Mesendoderm (in vitro differentiated cells): ENCODE measurements at regions not wholly inside any gene's neighbourhood (a gene's known extent, or its start where the extent isn't known, plus 50 kb on each side); places are given as distances from the start of the nearest gene placed in this dataset.

ENCODE experiments used
- DNase-seq: peaks from one replicate; pipeline ENCODE4 v3.0.0; 2013
- H2AK5ac ChIP-seq: 2 replicates; pipeline ENCODE4 v1.6.1; 2013; ENCODE audit warnings: low read length, inconsistent platforms
- H2BK120ac ChIP-seq: 2 replicates; pipeline ENCODE4 v1.6.1; 2013; ENCODE audit warnings: low read depth, mild to moderate bottlenecking, low read length, moderate library complexity, mixed read lengths
- H2BK15ac ChIP-seq: replicated peaks from 2 replicates; pipeline ENCODE4 v1.6.1; 2013; ENCODE audit warnings: low read depth, mild to moderate bottlenecking, moderate library complexity
- H2BK5ac ChIP-seq: 2 replicates; pipeline ENCODE4 v1.6.1; 2013; ENCODE audit warnings: low read length, inconsistent platforms
- H3K18ac ChIP-seq: 2 replicates; pipeline ENCODE4 v1.6.1; 2013; ENCODE audit warnings: mild to moderate bottlenecking, low read length, mixed read lengths
- H3K23ac ChIP-seq: one replicate; pipeline ENCODE4 v1.6.1; 2013; ENCODE audit warnings: low read length
- H3K27ac ChIP-seq: 2 replicates; pipeline ENCODE4 v1.5.1; 2013; ENCODE audit warnings: low read depth, mild to moderate bottlenecking, inconsistent platforms, low read length, moderate library complexity
- H3K27me3 ChIP-seq: 2 replicates; pipeline ENCODE4 v1.6.1; 2013; ENCODE audit warnings: low read length, control low read depth, mild to moderate bottlenecking, inconsistent platforms; ENCODE audit not compliant: insufficient read depth, poor library complexity
- H3K36me3 ChIP-seq: 2 replicates; pipeline ENCODE4 v1.6.1; 2013; ENCODE audit warnings: low read length, inconsistent platforms; ENCODE audit not compliant: control insufficient read depth, insufficient read depth
- H3K4ac ChIP-seq: one replicate; pipeline ENCODE4 v1.6.1; 2013; ENCODE audit warnings: low read depth, mild to moderate bottlenecking, low read length, moderate library complexity
- H3K4me1 ChIP-seq: 2 replicates; pipeline ENCODE4 v1.6.1; 2013; ENCODE audit warnings: low read depth, low read length, inconsistent platforms; ENCODE audit not compliant: control insufficient read depth
- H3K4me2 ChIP-seq: 2 replicates; pipeline ENCODE4 v1.6.1; 2013; ENCODE audit warnings: low read length
- H3K4me3 ChIP-seq: 2 replicates; pipeline ENCODE4 v1.5.1; 2013; ENCODE audit warnings: mild to moderate bottlenecking, low read length
- H3K56ac ChIP-seq: one replicate; pipeline ENCODE4 v1.6.1; 2013; ENCODE audit warnings: low read length
- H3K79me1 ChIP-seq: 2 replicates; pipeline ENCODE4 v1.6.1; 2013; ENCODE audit warnings: low read length, inconsistent platforms
- H3K79me2 ChIP-seq: 2 replicates; pipeline ENCODE4 v1.6.1; 2013; ENCODE audit warnings: mild to moderate bottlenecking, low read length; ENCODE audit not compliant: control insufficient read depth, insufficient read depth
- H3K9ac ChIP-seq: 2 replicates; pipeline ENCODE4 v1.6.1; 2013; ENCODE audit warnings: low read length, inconsistent platforms
- H4K5ac ChIP-seq: one replicate; pipeline ENCODE4 v1.6.1; 2013; ENCODE audit warnings: low read length
- H4K8ac ChIP-seq: one replicate; pipeline ENCODE4 v1.6.1; 2013; ENCODE audit warnings: low read depth, mild to moderate bottlenecking, control low read depth, low read length, moderate library complexity
- WGBS: extraction: QIAGEN DNeasy Blood & Tissue Kit; methylation state at CpG from one replicate; pipeline ENCODE4 v1.1.7; 2013; ENCODE audit warnings: low lambda C conversion rate, missing lambda C conversion rate; ENCODE audit not compliant: insufficient coverage; ENCODE audit errors: extremely low coverage; 5-methylcytosine and 5-hydroxymethylcytosine counted together

- H3K4me3 ChIP-seq: no peak overlapping the region
- H3K9ac ChIP-seq: no peak overlapping the region
- no peaks in the 10 kb centered on the region for H3K79me1 ChIP-seq
- H3K27me3 ChIP-seq: no peaks in the 10 kb centered on the region
- no peak overlapping the region for H3K56ac ChIP-seq
- no peak overlapping the region for H2BK15ac ChIP-seq
- H3K4me1 ChIP-seq: no peaks in the 10 kb centered on the region
- H3K18ac ChIP-seq: no peak overlapping the region
- H4K8ac ChIP-seq: no peak overlapping the region
- no peak overlapping the region for H2BK5ac ChIP-seq
- no peak overlapping the region for H3K23ac ChIP-seq
- no peak overlapping the region for H2BK120ac ChIP-seq
- no peak overlapping the region for H4K5ac ChIP-seq
- no peaks in the 10 kb centered on the region for H3K79me2 ChIP-seq
- WGBS: no CpG with 5 or more reads among the region's 4 CpGs
- DNase-seq: peak; percentile 18
- no peak overlapping the region for H3K4ac ChIP-seq
- no peak overlapping the region for H3K27ac ChIP-seq
- no peak overlapping the region for H3K4me2 ChIP-seq
- no peak overlapping the region for H2AK5ac ChIP-seq
- no peaks in the 10 kb centered on the region for H3K36me3 ChIP-seq
These were observed 450.3 kb upstream of the ARGLU1 start for GRCh38 chr13:107018285-107018684.

- no peak overlapping the region for H3K56ac ChIP-seq
- no peaks in the 10 kb centered on the region for H3K36me3 ChIP-seq
- H3K79me1 ChIP-seq: no peaks in the 10 kb centered on the region
- H3K4me1 ChIP-seq: no peaks in the 10 kb centered on the region
- no peak overlapping the region for H3K4me3 ChIP-seq
- no peak overlapping the region for H4K8ac ChIP-seq
- no peak overlapping the region for H2BK15ac ChIP-seq
- H3K23ac ChIP-seq: no peak overlapping the region
- no peak overlapping the region for H3K4ac ChIP-seq
- no peak overlapping the region for H3K9ac ChIP-seq
- no peak overlapping the region for H2BK120ac ChIP-seq
- no peaks in the 10 kb centered on the region for H3K79me2 ChIP-seq
- H3K27me3 ChIP-seq: no peaks in the 10 kb centered on the region
- H2BK5ac ChIP-seq: no peak overlapping the region
- H2AK5ac ChIP-seq: no peak overlapping the region
- H3K27ac ChIP-seq: no peak overlapping the region
- no peak overlapping the region for H4K5ac ChIP-seq
- WGBS: no CpG with 5 or more reads among the region's 2 CpGs
- DNase-seq: no peak
- no peak overlapping the region for H3K18ac ChIP-seq
- no peak overlapping the region for H3K4me2 ChIP-seq
These were observed 438.7 kb upstream of the ARGLU1 start for GRCh38 chr13:107006661-107007060.

- WGBS: no CpG with 5 or more reads among the region's 4 CpGs
- H4K8ac ChIP-seq: no peak overlapping the region
These were observed 437.6 kb upstream of the ARGLU1 start for GRCh38 chr13:107005577-107005976.

GRCh38 chr13:107003911-107004310 is 436.0 kb upstream of the ARGLU1 start:
- no peaks in the 10 kb centered on the region for H3K27me3 ChIP-seq
- H2AK5ac ChIP-seq: no peak overlapping the region
- H3K4me3 ChIP-seq: no peak overlapping the region
- no peaks in the 10 kb centered on the region for H3K4me1 ChIP-seq
- H3K79me2 ChIP-seq: no peaks in the 10 kb centered on the region
- no peak overlapping the region for H3K4ac ChIP-seq
- no peak overlapping the region for H3K56ac ChIP-seq
- H4K8ac ChIP-seq: no peak overlapping the region
- no peak overlapping the region for H3K18ac ChIP-seq
- H2BK120ac ChIP-seq: no peak overlapping the region
- no CpG with 5 or more reads among the region's 3 CpGs for WGBS
- H3K79me1 ChIP-seq: no peaks in the 10 kb centered on the region
- H3K4me2 ChIP-seq: no peak overlapping the region
- H2BK5ac ChIP-seq: no peak overlapping the region
- no peak for DNase-seq
- H3K36me3 ChIP-seq: no peaks in the 10 kb centered on the region
- H3K9ac ChIP-seq: no peak overlapping the region
- no peak overlapping the region for H3K27ac ChIP-seq
- no peak overlapping the region for H4K5ac ChIP-seq
- no peak overlapping the region for H3K23ac ChIP-seq
- no peak overlapping the region for H2BK15ac ChIP-seq

More at GRCh38 chr13:107005577-107005976, 437.6 kb upstream of the ARGLU1 start:
- no peak overlapping the region for H3K4ac ChIP-seq
- H3K79me1 ChIP-seq: no peaks in the 10 kb centered on the region
- H3K27me3 ChIP-seq: no peaks in the 10 kb centered on the region
- H3K23ac ChIP-seq: no peak overlapping the region
- H3K4me3 ChIP-seq: no peak overlapping the region
- no peak overlapping the region for H3K56ac ChIP-seq
- H3K4me2 ChIP-seq: no peak overlapping the region
- H3K79me2 ChIP-seq: no peaks in the 10 kb centered on the region
- DNase-seq: no peak
- H4K5ac ChIP-seq: no peak overlapping the region
- H2AK5ac ChIP-seq: no peak overlapping the region
- no peak overlapping the region for H2BK5ac ChIP-seq
- no peaks in the 10 kb centered on the region for H3K36me3 ChIP-seq
- no peak overlapping the region for H3K9ac ChIP-seq
- no peaks in the 10 kb centered on the region for H3K4me1 ChIP-seq
- no peak overlapping the region for H2BK120ac ChIP-seq
- no peak overlapping the region for H2BK15ac ChIP-seq
- no peak overlapping the region for H3K27ac ChIP-seq
- no peak overlapping the region for H3K18ac ChIP-seq

GRCh38 chr13:106998664-106999063 is 430.7 kb upstream of the ARGLU1 start:
- DNase-seq: no peak
- Histone ChIP-seq H3K79me2 (no peaks in the 10 kb centered on the region), H4K8ac (no peak overlapping the region), H2BK5ac (no peak overlapping the region), H3K4me1 (no peaks in the 10 kb centered on the region), H3K27ac (no peak overlapping the region), H3K56ac (no peak overlapping the region), H3K4ac (no peak overlapping the region), H3K9ac (no peak overlapping the region), H2BK15ac (no peak overlapping the region), H3K4me3 (no peak overlapping the region), H4K5ac (no peak overlapping the region), H3K36me3 (no peaks in the 10 kb centered on the region), H3K79me1 (no peaks in the 10 kb centered on the region), H2BK120ac (no peak overlapping the region), H2AK5ac (no peak overlapping the region), H3K23ac (no peak overlapping the region), H3K27me3 (no peaks in the 10 kb centered on the region), H3K18ac (no peak overlapping the region), H3K4me2 (no peak overlapping the region)
- no CpG with 5 or more reads among the region's 5 CpGs for WGBS

GRCh38 chr13:106997696-106998095 is 429.8 kb upstream of the ARGLU1 start:
- Histone ChIP-seq H3K23ac (no peak overlapping the region), H3K27ac (no peak overlapping the region), H3K56ac (no peak overlapping the region), H3K4ac (no peak overlapping the region), H2BK120ac (no peak overlapping the region), H2BK5ac (no peak overlapping the region), H2BK15ac (no peak overlapping the region), H4K8ac (no peak overlapping the region), H3K27me3 (no peaks in the 10 kb centered on the region), H3K79me1 (no peaks in the 10 kb centered on the region), H2AK5ac (no peak overlapping the region), H3K36me3 (no peaks in the 10 kb centered on the region), H3K4me1 (no peaks in the 10 kb centered on the region), H3K18ac (no peak overlapping the region), H3K79me2 (no peaks in the 10 kb centered on the region), H4K5ac (no peak overlapping the region), H3K4me3 (no peak overlapping the region), H3K4me2 (no peak overlapping the region), H3K9ac (no peak overlapping the region)
- no CpG with 5 or more reads among the region's 4 CpGs for WGBS
- no peak for DNase-seq
